SU-DHL-6 (cell line): ENCODE measurements at regions not wholly inside any gene's neighbourhood (a gene's known extent, or its start where the extent isn't known, plus 50 kb on each side); places are given as distances from the start of the nearest gene placed in this dataset.

Source experiments
- H2AFZ ChIP-seq: fragments of 200-600 bp; sonication (generic); 2 replicates; pipeline ENCODE4 v1.6.1; 2014; ENCODE audit warnings: low read depth, mild to moderate bottlenecking, moderate library complexity, mixed read lengths, antibody characterized with exemption, low read length; ENCODE audit not compliant: severe bottlenecking
- H3F3A ChIP-seq: fragments of 200-600 bp; shearing (Covaris generic); 2 replicates; pipeline ENCODE4 v1.6.0; 2016; ENCODE audit warnings: antibody characterized with exemption, mild to moderate bottlenecking; ENCODE audit not compliant: insufficient read depth
- H3K27ac ChIP-seq: fragments of 200-600 bp; sonication (generic); 2 replicates; pipeline ENCODE4 v1.5.1; 2016; ENCODE audit warnings: low read depth, mild to moderate bottlenecking, low read length, moderate library complexity, mixed read lengths
- H3K27me3 ChIP-seq: fragments of 200-600 bp; sonication (generic), shearing (Covaris generic); 2 replicates; pipeline ENCODE4 v1.6.0; 2014; ENCODE audit warnings: mild to moderate bottlenecking, low read length
- H3K36me3 ChIP-seq: fragments of 200-600 bp; sonication (generic); 2 replicates; pipeline ENCODE4 v1.6.1; 2014; ENCODE audit warnings: mild to moderate bottlenecking, low read length, mixed read lengths
- H3K4me2 ChIP-seq: fragments of 300-600, 200-600 bp; shearing (Covaris generic), sonication (generic); 2 replicates; pipeline ENCODE4 v1.6.0; 2014; ENCODE audit warnings: low read length, low read depth, mild to moderate bottlenecking; ENCODE audit not compliant: poor library complexity, severe bottlenecking
- H3K4me3 ChIP-seq: fragments of 200-600 bp; sonication (generic); 2 replicates; pipeline ENCODE4 v1.5.1; 2014; ENCODE audit warnings: antibody characterized with exemption, low read length, mild to moderate bottlenecking, mixed read lengths; ENCODE audit not compliant: insufficient read depth, poor library complexity, severe bottlenecking
- H3K79me2 ChIP-seq: fragments of 200-600 bp; sonication (generic); 2 replicates; pipeline ENCODE4 v1.6.1; 2014; ENCODE audit warnings: mild to moderate bottlenecking, low read length, moderate library complexity; ENCODE audit not compliant: insufficient read depth
- H3K9ac ChIP-seq: fragments of 200-600 bp; sonication (generic); 2 replicates; pipeline ENCODE4 v1.7.0; 2014; ENCODE audit warnings: mild to moderate bottlenecking, low read length
- H3K9me2 ChIP-seq: fragments of 200-600 bp; sonication (generic); replicated peaks from 2 replicates; pipeline ENCODE4 v1.6.1; 2014; ENCODE audit warnings: low read length; ENCODE audit not compliant: insufficient read depth
- H3K9me3 ChIP-seq: fragments of 200-600 bp; sonication (generic); 2 replicates; pipeline ENCODE4 v1.6.1; 2014; ENCODE audit warnings: low read length, mixed read lengths; ENCODE audit not compliant: insufficient read depth
- H4K20me1 ChIP-seq: fragments of 200-600 bp; sonication (generic); 2 replicates; pipeline ENCODE4 v1.6.1; 2014; ENCODE audit warnings: low read depth, mild to moderate bottlenecking, antibody characterized with exemption, low read length, moderate library complexity, mixed read lengths
- EZH2phosphoT487 ChIP-seq: fragments of 200-600 bp; sonication (generic), shearing (Covaris generic); conservative IDR thresholded peaks from 2 replicates; pipeline ENCODE4 v1.6.1; 2018; ENCODE audit warnings: mild to moderate bottlenecking, antibody characterized with exemption, low read length, moderate library complexity, mixed read lengths
- TF ChIP-seq, protein P1 (sequence below): fragments of 200-600 bp; sonication (generic); IDR thresholded peaks from one replicate; pipeline ENCODE4 v1.5.1; 2017; ENCODE audit warnings: antibody characterized with exemption, mild to moderate bottlenecking, low read length, moderate library complexity; ENCODE audit not compliant: insufficient read depth, poor library complexity, severe bottlenecking

DNA sequence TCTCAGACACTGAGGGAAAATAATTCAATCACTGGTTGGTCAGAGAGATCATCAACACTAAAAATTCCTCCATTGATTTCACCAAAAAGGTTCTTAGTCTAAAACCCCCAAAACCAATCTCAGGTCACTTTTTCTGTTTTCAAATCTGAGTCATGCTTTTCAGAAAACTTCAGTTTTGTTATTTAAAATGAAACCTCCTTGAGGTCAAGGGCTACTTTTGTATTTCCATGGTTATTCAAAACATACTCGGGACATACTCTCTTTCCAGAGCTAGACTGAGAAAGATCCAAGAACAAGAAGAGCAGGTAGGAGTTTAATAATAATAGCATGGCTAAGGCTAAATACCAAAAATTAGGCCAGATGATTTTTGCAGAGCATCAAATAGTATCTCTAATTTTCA is 152.8 kb downstream of the SDHAF3 start:
- Histone ChIP-seq H3K36me3 (no peaks in the 10 kb centered on the region), H3K4me2 (no peak overlapping the region), H3K27me3 (no peaks in the 10 kb centered on the region), H3K9ac (no peak overlapping the region), H3K9me2 (no peaks in the 10 kb centered on the region), H3K4me3 (no peak overlapping the region), H3K79me2 (no peaks in the 10 kb centered on the region), H3F3A (no peaks in the 10 kb centered on the region), H2AFZ (no peak overlapping the region), H3K27ac (no peak overlapping the region), H3K9me3 (no peaks in the 10 kb centered on the region), H4K20me1 (no peaks in the 10 kb centered on the region)
- TF ChIP-seq, protein P1, sequence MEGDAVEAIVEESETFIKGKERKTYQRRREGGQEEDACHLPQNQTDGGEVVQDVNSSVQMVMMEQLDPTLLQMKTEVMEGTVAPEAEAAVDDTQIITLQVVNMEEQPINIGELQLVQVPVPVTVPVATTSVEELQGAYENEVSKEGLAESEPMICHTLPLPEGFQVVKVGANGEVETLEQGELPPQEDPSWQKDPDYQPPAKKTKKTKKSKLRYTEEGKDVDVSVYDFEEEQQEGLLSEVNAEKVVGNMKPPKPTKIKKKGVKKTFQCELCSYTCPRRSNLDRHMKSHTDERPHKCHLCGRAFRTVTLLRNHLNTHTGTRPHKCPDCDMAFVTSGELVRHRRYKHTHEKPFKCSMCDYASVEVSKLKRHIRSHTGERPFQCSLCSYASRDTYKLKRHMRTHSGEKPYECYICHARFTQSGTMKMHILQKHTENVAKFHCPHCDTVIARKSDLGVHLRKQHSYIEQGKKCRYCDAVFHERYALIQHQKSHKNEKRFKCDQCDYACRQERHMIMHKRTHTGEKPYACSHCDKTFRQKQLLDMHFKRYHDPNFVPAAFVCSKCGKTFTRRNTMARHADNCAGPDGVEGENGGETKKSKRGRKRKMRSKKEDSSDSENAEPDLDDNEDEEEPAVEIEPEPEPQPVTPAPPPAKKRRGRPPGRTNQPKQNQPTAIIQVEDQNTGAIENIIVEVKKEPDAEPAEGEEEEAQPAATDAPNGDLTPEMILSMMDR: no peak
- TF ChIP-seq EZH2phosphoT487: no peak

DNA sequence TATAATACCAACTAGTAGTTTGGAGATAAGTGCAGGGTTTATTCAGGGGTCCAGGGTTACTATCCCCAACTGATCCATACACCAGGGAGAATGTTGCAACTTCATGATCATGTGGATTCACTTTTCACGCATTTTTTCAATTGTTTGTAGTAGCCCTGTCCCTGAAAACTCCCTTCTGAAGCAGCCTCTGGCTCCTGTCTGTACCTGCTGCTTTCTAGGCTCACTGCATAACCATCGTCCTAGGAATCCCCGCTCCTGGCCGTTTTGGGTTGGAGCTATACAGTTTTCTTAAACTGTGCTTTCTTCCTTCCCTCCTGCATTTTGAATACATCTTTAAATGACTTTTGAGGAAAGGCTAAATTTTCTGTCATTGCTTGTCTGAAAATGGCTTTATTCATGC is 154.1 kb downstream of the SDHAF3 start:
- H3K4me3 ChIP-seq: no peak overlapping the region
- no peak overlapping the region for H3K9ac ChIP-seq
- H3K27me3 ChIP-seq: no peaks in the 10 kb centered on the region
- no peaks in the 10 kb centered on the region for H3F3A ChIP-seq
- H3K36me3 ChIP-seq: no peaks in the 10 kb centered on the region
- H3K9me3 ChIP-seq: no peaks in the 10 kb centered on the region
- H3K27ac ChIP-seq: no peak overlapping the region
- H2AFZ ChIP-seq: no peak overlapping the region
- TF ChIP-seq EZH2phosphoT487: no peak
- TF ChIP-seq, protein P1: no peak
- H3K9me2 ChIP-seq: no peaks in the 10 kb centered on the region
- H4K20me1 ChIP-seq: no peaks in the 10 kb centered on the region
- H3K79me2 ChIP-seq: no peaks in the 10 kb centered on the region
- no peak overlapping the region for H3K4me2 ChIP-seq

DNA sequence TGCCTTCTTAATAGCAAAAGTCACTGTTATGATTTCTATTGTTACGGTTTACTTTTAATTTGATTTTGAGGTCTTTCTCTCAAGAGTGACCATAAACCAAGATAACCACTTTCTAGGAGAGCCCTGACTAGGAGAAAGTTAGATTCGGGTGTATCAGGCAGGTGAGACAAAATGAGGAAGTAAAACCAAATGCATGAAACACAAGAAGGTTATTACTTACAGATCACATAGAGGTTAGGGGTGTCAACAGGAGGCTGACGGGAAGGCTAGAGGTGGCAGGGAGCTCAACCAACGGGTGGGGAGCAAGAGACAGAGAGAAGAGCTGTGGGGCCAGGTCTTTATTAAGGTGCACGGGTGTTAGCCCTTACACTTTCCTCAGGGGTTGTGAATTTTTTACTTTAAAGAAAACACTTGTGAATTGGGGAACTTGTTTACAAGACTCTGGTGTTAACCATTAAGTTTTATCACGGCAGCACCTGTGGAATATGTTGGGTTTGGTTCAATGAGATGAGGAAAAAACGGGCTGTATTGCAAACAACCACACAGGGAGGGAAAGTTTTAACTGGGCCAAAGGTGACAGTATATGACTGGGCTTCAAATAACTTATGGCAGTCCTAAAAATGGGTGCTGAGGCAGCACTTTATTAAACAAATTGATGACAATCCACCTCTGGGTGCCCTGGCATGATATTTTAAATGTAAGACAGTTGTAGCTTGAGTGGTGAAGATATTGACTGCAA is 154.9 kb downstream of the SDHAF3 start:
- no peaks in the 10 kb centered on the region for H3F3A ChIP-seq
- TF ChIP-seq, protein P1: no peak
- TF ChIP-seq EZH2phosphoT487: no peak
- H2AFZ ChIP-seq: no peak overlapping the region
- no peak overlapping the region for H3K4me3 ChIP-seq
- H3K4me2 ChIP-seq: no peak overlapping the region
- H3K27me3 ChIP-seq: no peaks in the 10 kb centered on the region
- H4K20me1 ChIP-seq: no peaks in the 10 kb centered on the region
- no peaks in the 10 kb centered on the region for H3K9me3 ChIP-seq
- no peaks in the 10 kb centered on the region for H3K36me3 ChIP-seq
- no peaks in the 10 kb centered on the region for H3K9me2 ChIP-seq
- no peaks in the 10 kb centered on the region for H3K79me2 ChIP-seq
- no peak overlapping the region for H3K27ac ChIP-seq
- no peak overlapping the region for H3K9ac ChIP-seq

DNA sequence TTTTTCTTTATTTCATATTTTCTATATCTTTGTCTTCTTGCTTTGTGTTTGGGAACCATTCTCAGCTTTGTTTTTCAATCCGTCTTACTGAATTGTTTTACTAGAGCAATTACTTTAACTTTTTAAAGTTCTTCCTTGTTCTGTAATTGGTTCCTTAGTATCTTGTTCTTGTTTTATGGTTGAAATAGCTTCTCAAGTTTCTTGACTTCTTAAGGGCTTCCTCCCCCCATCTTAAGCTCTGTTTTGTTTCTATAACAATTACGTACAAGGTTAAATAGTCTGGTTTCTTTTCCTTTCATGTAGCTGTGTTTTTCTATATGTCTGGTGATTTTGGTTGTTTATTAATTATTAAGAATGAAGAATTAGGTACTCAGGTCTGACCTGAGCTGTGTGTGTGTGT is 158.0 kb downstream of the SDHAF3 start:
- no peak overlapping the region for H2AFZ ChIP-seq
- H3K27ac ChIP-seq: no peak overlapping the region
- H3K27me3 ChIP-seq: no peaks in the 10 kb centered on the region
- H3K9me3 ChIP-seq: no peaks in the 10 kb centered on the region
- H3F3A ChIP-seq: no peaks in the 10 kb centered on the region
- H3K4me2 ChIP-seq: no peak overlapping the region
- no peaks in the 10 kb centered on the region for H4K20me1 ChIP-seq
- no peak overlapping the region for H3K9ac ChIP-seq
- H3K4me3 ChIP-seq: no peak overlapping the region
- no peaks in the 10 kb centered on the region for H3K79me2 ChIP-seq
- no peaks in the 10 kb centered on the region for H3K36me3 ChIP-seq
- no peaks in the 10 kb centered on the region for H3K9me2 ChIP-seq
- no peak for TF ChIP-seq EZH2phosphoT487
- TF ChIP-seq, protein P1: no peak
